Gastrocnemius medialis (tissue), 4 donors: ENCODE measurements at regions not wholly inside any gene's neighbourhood (a gene's known extent, or its start where the extent isn't known, plus 50 kb on each side); places are given as distances from the start of the nearest gene placed in this dataset.

ENCODE experiments used
- POLR2A ChIP-seq, 2 donors: fragments of 450-650 bp; IDR thresholded peaks; one replicate each; pipeline ENCODE4 v1.6.1; 2017; ENCODE audit warnings: antibody characterized with exemption in 2 of 2, mild to moderate bottlenecking in 2 of 2, moderate library complexity in 2 of 2
- TF ChIP-seq, protein P1 (sequence below), 5 experiments: fragments of 450-650 bp in 3 of 5; fragments of 200-600 bp in 2 of 5; sonication (generic) in 2 of 5; IDR thresholded peaks in 4 of 5; conservative IDR thresholded peaks in 1 of 5; 1 replicate in 4 of 5; 2 replicates in 1 of 5; pipeline ENCODE4 v1.5.1; 2016 to 2019; ENCODE audit warnings: antibody characterized with exemption in 5 of 5, mild to moderate bottlenecking in 3 of 5, moderate library complexity in 3 of 5

- TF ChIP-seq, protein P1, sequence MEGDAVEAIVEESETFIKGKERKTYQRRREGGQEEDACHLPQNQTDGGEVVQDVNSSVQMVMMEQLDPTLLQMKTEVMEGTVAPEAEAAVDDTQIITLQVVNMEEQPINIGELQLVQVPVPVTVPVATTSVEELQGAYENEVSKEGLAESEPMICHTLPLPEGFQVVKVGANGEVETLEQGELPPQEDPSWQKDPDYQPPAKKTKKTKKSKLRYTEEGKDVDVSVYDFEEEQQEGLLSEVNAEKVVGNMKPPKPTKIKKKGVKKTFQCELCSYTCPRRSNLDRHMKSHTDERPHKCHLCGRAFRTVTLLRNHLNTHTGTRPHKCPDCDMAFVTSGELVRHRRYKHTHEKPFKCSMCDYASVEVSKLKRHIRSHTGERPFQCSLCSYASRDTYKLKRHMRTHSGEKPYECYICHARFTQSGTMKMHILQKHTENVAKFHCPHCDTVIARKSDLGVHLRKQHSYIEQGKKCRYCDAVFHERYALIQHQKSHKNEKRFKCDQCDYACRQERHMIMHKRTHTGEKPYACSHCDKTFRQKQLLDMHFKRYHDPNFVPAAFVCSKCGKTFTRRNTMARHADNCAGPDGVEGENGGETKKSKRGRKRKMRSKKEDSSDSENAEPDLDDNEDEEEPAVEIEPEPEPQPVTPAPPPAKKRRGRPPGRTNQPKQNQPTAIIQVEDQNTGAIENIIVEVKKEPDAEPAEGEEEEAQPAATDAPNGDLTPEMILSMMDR (IDR thresholded peaks at IDR 0.05 in 4 of 5, conservative IDR thresholded peaks at IDR 0.05 in 1 of 5), result no peak
- no peak for TF ChIP-seq POLR2A (IDR thresholded peaks at IDR 0.05)
Measured at GRCh38 chr9:110103257-110103656, 104.7 kb downstream of the C9orf152 start.
